GM23338 (cell line): ENCODE measurements at regions not wholly inside any gene's neighbourhood (a gene's known extent, or its start where the extent isn't known, plus 50 kb on each side); places are given as distances from the start of the nearest gene placed in this dataset.

Experiments used
- ATAC-seq: fragments of 200-7000 bp; cut with Tn5 transposase; 3 replicates; pipeline ENCODE4 v1.9.1; 2020
- DNase-seq: peaks from one replicate; pipeline ENCODE4 v3.0.0-alpha.2; 2015; ENCODE audit warnings: low spot score
- H2AFZ ChIP-seq: fragments of 200-600 bp; sonication (generic); 2 replicates; pipeline ENCODE4 v1.8.0; 2016; ENCODE audit warnings: antibody characterized with exemption, mild to moderate bottlenecking, moderate library complexity
- H3F3A ChIP-seq: fragments of 200-600 bp; sonication (generic); replicated peaks from 2 replicates; pipeline ENCODE4 v1.8.0; 2017; ENCODE audit warnings: antibody characterized with exemption, mixed run types, low read depth
- H3K27ac ChIP-seq: fragments of 200-600 bp; sonication (generic); 2 replicates; pipeline ENCODE4 v1.6.1; 2016; ENCODE audit warnings: low read depth
- H3K27me3 ChIP-seq: fragments of 200-600 bp; sonication (generic); 2 replicates; pipeline ENCODE4 v1.8.0; 2016; ENCODE audit warnings: mild to moderate bottlenecking, mixed run types, moderate library complexity; ENCODE audit not compliant: insufficient read depth
- H3K36me3 ChIP-seq: fragments of 200-600 bp; sonication (generic); 2 replicates; pipeline ENCODE4 v1.8.0; 2016; ENCODE audit warnings: mild to moderate bottlenecking; ENCODE audit not compliant: insufficient read depth
- H3K4me1 ChIP-seq: fragments of 200-600 bp; sonication (generic); 2 replicates; pipeline ENCODE4 v1.8.0; 2016; ENCODE audit warnings: mild to moderate bottlenecking, moderate library complexity; ENCODE audit not compliant: insufficient read depth
- H3K4me2 ChIP-seq: fragments of 200-600 bp; sonication (generic); 2 replicates; pipeline ENCODE4 v1.7.1; 2017; ENCODE audit warnings: mixed run types
- H3K4me3 ChIP-seq: fragments of 200-600 bp; sonication (generic); 2 replicates; pipeline ENCODE4 v1.6.1; 2016; ENCODE audit warnings: mixed run types
- H3K79me2 ChIP-seq: fragments of 200-600 bp; sonication (generic); replicated peaks from 2 replicates; pipeline ENCODE4 v1.8.0; 2017; ENCODE audit warnings: mild to moderate bottlenecking; ENCODE audit not compliant: insufficient read depth
- H3K9me2 ChIP-seq: fragments of 200-600 bp; sonication (generic); 2 replicates; pipeline ENCODE4 v1.8.0; 2017; ENCODE audit not compliant: insufficient read depth
- H4K20me1 ChIP-seq: fragments of 200-600 bp; sonication (generic); replicated peaks from 2 replicates; pipeline ENCODE4 v1.8.0; 2017; ENCODE audit warnings: mild to moderate bottlenecking; ENCODE audit not compliant: insufficient read depth
- H3K27ac Mint-ChIP-seq: 2 replicates; pipeline ENCODE4 v1.8.0; 2020; ENCODE audit warnings: inconsistent platforms, mild to moderate bottlenecking, moderate library complexity, mixed read lengths
- H3K27me3 Mint-ChIP-seq: 3 replicates; pipeline ENCODE4 v1.8.0; 2022; ENCODE audit warnings: low read depth, mild to moderate bottlenecking, moderate library complexity, mixed read lengths, inconsistent platforms; ENCODE audit not compliant: insufficient read depth, poor library complexity
- H3K36me3 Mint-ChIP-seq: 3 replicates; pipeline ENCODE4 v1.8.0; 2021; ENCODE audit warnings: low read depth, mild to moderate bottlenecking, inconsistent platforms, moderate library complexity, mixed read lengths
- H3K4me1 Mint-ChIP-seq: 3 replicates; pipeline ENCODE4 v1.8.0; 2020; ENCODE audit warnings: mild to moderate bottlenecking, inconsistent platforms, mixed read lengths
- H3K4me3 Mint-ChIP-seq: 3 replicates; pipeline ENCODE4 v1.8.0; 2021; ENCODE audit warnings: moderate library complexity, mild to moderate bottlenecking, inconsistent platforms, mixed read lengths
- H3K9me3 Mint-ChIP-seq: 3 replicates; pipeline ENCODE4 v1.8.0; 2020; ENCODE audit warnings: moderate library complexity, mild to moderate bottlenecking, inconsistent platforms, mixed read lengths
- CREB1 ChIP-seq: fragments of 250-450 bp; sonication (Bioruptor Pico); IDR thresholded peaks from 2 replicates; pipeline ENCODE4 v1.5.0; 2020; ENCODE audit warnings: low read depth, mild to moderate bottlenecking, moderate library complexity
- EZH2 ChIP-seq: fragments of 200-600 bp; sonication (generic); IDR thresholded peaks from one replicate; pipeline ENCODE4 v1.8.0; 2017; ENCODE audit warnings: antibody characterized with exemption, mild to moderate bottlenecking, low read depth; ENCODE audit not compliant: unreplicated experiment
- EZH2phosphoT487 ChIP-seq: fragments of 200-600 bp; sonication (generic); IDR thresholded peaks from one replicate; pipeline ENCODE4 v1.8.1; 2018; ENCODE audit warnings: antibody characterized with exemption; ENCODE audit not compliant: unreplicated experiment
- JUNB ChIP-seq: IDR thresholded peaks from one replicate; pipeline ENCODE4 v1.6.1; 2016; ENCODE audit warnings: antibody characterized with exemption; ENCODE audit not compliant: unreplicated experiment
- NANOG ChIP-seq: IDR thresholded peaks from 2 replicates; pipeline ENCODE4 v1.6.1; 2016; ENCODE audit warnings: antibody characterized with exemption, borderline replicate concordance
- POLR2AphosphoS5 ChIP-seq: IDR thresholded peaks from 2 replicates; pipeline ENCODE4 v1.6.1; 2016; ENCODE audit warnings: antibody characterized with exemption, low read depth
- STAT1 ChIP-seq: IDR thresholded peaks from one replicate; pipeline ENCODE4 v1.6.1; 2016; ENCODE audit warnings: antibody characterized with exemption; ENCODE audit not compliant: unreplicated experiment
- ZNF114 ChIP-seq: fragments of 250-450 bp; sonication (Bioruptor Pico); IDR thresholded peaks from 2 replicates; pipeline ENCODE4 v1.5.0; 2020; ENCODE audit warnings: mild to moderate bottlenecking, moderate library complexity
- ZNF331 ChIP-seq: fragments of 250-450 bp; sonication (Bioruptor Pico); IDR thresholded peaks from 2 replicates; pipeline ENCODE4 v1.5.0; 2020; ENCODE audit warnings: low read depth, mild to moderate bottlenecking, moderate library complexity
- TF ChIP-seq, protein P1 (sequence below): IDR thresholded peaks from 2 replicates; pipeline ENCODE4 v1.6.1; 2016; ENCODE audit warnings: antibody characterized with exemption
- TF ChIP-seq, protein P2 (sequence below), 2 experiments: fragments of 200-600 bp in 1 of 2; sonication (generic) in 1 of 2; conservative IDR thresholded peaks; 2 replicates each; pipeline versions ENCODE4 v1.5.1 to v1.6.1; 2016 to 2017; ENCODE audit warnings: antibody characterized with exemption in 2 of 2, low read depth in 2 of 2, mild to moderate bottlenecking in 2 of 2, moderate library complexity in 1 of 2
- TF ChIP-seq, protein P3 (sequence below): fragments of 250-450 bp; sonication (Bioruptor Pico); IDR thresholded peaks from 2 replicates; pipeline ENCODE4 v1.5.0; 2020; ENCODE audit warnings: mild to moderate bottlenecking, moderate library complexity
- TF ChIP-seq, protein P4 (sequence below): IDR thresholded peaks from one replicate; pipeline ENCODE4 v1.6.1; 2018; ENCODE audit warnings: antibody characterized with exemption; ENCODE audit not compliant: unreplicated experiment

DNA sequence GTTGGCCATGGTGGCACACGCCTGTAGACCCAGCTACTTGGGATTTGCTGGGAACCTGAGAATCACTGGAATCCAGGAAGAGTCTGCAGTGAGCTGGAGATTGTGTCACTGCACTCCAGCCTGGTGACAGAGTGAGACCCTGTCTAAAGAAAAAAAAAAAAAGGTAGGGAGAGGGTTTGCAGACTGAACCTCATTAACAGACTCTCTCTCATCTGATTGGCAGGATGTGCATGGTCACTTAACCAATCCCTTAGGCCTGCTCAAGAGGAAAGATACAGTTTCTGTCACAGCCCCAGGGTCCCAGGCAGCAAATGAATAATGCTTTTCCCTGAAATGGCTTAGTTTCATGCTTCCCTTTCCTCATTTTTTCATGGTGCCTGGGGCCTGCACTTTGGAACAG lies 160.5 kb upstream of the KCNJ16 start:
- H3K9me2 ChIP-seq, result no peaks in the 10 kb centered on the region; the same call in 1 of the 2 replicates

More for the DNA sequence above, 160.5 kb upstream of the KCNJ16 start:
- no peaks in the 10 kb centered on the region for H4K20me1 ChIP-seq
- Mint-ChIP-seq H3K4me3 (no peak overlapping the region), H3K27me3 (peaks cover 2% of the 10 kb centered on the region), H3K36me3 (0 out of 3 replicates have a peak, but pooled peaks cover 2% of the 10 kb centered on the region), H3K9me3 (peaks cover 3% of the 10 kb centered on the region), H3K27ac (no peak overlapping the region), H3K4me1 (peaks cover 7% of the 10 kb centered on the region; the same call in 2 of the 3 replicates)
- TF ChIP-seq CREB1 (CRISPR knock-in tag) (no peak), JUNB (no peak), NANOG (no peak), EZH2 (no peak), EZH2phosphoT487 (no peak), ZNF114 (CRISPR knock-in tag) (no peak), STAT1 (no peak), ZNF331 (no peak), POLR2AphosphoS5 (no peak)
- TF ChIP-seq, protein P1, sequence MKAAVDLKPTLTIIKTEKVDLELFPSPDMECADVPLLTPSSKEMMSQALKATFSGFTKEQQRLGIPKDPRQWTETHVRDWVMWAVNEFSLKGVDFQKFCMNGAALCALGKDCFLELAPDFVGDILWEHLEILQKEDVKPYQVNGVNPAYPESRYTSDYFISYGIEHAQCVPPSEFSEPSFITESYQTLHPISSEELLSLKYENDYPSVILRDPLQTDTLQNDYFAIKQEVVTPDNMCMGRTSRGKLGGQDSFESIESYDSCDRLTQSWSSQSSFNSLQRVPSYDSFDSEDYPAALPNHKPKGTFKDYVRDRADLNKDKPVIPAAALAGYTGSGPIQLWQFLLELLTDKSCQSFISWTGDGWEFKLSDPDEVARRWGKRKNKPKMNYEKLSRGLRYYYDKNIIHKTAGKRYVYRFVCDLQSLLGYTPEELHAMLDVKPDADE, result no peak
- TF ChIP-seq, protein P2, sequence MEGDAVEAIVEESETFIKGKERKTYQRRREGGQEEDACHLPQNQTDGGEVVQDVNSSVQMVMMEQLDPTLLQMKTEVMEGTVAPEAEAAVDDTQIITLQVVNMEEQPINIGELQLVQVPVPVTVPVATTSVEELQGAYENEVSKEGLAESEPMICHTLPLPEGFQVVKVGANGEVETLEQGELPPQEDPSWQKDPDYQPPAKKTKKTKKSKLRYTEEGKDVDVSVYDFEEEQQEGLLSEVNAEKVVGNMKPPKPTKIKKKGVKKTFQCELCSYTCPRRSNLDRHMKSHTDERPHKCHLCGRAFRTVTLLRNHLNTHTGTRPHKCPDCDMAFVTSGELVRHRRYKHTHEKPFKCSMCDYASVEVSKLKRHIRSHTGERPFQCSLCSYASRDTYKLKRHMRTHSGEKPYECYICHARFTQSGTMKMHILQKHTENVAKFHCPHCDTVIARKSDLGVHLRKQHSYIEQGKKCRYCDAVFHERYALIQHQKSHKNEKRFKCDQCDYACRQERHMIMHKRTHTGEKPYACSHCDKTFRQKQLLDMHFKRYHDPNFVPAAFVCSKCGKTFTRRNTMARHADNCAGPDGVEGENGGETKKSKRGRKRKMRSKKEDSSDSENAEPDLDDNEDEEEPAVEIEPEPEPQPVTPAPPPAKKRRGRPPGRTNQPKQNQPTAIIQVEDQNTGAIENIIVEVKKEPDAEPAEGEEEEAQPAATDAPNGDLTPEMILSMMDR (conservative IDR thresholded peaks at IDR 0.05; ENCODE audit: low read depth in 2 of 2), result no peak
- TF ChIP-seq, protein P3, sequence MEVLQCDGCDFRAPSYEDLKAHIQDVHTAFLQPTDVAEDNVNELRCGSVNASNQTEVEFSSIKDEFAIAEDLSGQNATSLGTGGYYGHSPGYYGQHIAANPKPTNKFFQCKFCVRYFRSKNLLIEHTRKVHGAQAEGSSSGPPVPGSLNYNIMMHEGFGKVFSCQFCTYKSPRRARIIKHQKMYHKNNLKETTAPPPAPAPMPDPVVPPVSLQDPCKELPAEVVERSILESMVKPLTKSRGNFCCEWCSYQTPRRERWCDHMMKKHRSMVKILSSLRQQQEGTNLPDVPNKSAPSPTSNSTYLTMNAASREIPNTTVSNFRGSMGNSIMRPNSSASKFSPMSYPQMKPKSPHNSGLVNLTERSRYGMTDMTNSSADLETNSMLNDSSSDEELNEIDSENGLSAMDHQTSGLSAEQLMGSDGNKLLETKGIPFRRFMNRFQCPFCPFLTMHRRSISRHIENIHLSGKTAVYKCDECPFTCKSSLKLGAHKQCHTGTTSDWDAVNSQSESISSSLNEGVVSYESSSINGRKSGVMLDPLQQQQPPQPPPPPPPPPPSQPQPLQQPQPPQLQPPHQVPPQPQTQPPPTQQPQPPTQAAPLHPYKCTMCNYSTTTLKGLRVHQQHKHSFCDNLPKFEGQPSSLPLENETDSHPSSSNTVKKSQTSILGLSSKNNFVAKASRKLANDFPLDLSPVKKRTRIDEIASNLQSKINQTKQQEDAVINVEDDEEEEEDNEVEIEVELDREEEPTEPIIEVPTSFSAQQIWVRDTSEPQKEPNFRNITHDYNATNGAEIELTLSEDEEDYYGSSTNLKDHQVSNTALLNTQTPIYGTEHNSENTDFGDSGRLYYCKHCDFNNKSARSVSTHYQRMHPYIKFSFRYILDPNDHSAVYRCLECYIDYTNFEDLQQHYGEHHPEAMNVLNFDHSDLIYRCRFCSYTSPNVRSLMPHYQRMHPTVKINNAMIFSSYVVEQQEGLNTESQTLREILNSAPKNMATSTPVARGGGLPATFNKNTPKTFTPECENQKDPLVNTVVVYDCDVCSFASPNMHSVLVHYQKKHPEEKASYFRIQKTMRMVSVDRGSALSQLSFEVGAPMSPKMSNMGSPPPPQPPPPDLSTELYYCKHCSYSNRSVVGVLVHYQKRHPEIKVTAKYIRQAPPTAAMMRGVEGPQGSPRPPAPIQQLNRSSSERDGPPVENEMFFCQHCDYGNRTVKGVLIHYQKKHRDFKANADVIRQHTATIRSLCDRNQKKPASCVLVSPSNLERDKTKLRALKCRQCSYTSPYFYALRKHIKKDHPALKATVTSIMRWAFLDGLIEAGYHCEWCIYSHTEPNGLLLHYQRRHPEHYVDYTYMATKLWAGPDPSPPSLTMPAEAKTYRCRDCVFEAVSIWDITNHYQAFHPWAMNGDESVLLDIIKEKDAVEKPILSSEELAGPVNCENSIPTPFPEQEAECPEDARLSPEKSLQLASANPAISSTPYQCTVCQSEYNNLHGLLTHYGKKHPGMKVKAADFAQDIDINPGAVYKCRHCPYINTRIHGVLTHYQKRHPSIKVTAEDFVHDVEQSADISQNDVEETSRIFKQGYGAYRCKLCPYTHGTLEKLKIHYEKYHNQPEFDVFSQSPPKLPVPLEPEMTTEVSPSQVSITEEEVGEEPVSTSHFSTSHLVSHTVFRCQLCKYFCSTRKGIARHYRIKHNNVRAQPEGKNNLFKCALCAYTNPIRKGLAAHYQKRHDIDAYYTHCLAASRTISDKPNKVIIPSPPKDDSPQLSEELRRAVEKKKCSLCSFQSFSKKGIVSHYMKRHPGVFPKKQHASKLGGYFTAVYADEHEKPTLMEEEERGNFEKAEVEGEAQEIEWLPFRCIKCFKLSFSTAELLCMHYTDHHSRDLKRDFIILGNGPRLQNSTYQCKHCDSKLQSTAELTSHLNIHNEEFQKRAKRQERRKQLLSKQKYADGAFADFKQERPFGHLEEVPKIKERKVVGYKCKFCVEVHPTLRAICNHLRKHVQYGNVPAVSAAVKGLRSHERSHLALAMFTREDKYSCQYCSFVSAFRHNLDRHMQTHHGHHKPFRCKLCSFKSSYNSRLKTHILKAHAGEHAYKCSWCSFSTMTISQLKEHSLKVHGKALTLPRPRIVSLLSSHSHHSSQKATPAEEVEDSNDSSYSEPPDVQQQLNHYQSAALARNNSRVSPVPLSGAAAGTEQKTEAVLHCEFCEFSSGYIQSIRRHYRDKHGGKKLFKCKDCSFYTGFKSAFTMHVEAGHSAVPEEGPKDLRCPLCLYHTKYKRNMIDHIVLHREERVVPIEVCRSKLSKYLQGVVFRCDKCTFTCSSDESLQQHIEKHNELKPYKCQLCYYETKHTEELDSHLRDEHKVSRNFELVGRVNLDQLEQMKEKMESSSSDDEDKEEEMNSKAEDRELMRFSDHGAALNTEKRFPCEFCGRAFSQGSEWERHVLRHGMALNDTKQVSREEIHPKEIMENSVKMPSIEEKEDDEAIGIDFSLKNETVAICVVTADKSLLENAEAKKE (CRISPR knock-in tag), result no peak
- TF ChIP-seq, protein P4, sequence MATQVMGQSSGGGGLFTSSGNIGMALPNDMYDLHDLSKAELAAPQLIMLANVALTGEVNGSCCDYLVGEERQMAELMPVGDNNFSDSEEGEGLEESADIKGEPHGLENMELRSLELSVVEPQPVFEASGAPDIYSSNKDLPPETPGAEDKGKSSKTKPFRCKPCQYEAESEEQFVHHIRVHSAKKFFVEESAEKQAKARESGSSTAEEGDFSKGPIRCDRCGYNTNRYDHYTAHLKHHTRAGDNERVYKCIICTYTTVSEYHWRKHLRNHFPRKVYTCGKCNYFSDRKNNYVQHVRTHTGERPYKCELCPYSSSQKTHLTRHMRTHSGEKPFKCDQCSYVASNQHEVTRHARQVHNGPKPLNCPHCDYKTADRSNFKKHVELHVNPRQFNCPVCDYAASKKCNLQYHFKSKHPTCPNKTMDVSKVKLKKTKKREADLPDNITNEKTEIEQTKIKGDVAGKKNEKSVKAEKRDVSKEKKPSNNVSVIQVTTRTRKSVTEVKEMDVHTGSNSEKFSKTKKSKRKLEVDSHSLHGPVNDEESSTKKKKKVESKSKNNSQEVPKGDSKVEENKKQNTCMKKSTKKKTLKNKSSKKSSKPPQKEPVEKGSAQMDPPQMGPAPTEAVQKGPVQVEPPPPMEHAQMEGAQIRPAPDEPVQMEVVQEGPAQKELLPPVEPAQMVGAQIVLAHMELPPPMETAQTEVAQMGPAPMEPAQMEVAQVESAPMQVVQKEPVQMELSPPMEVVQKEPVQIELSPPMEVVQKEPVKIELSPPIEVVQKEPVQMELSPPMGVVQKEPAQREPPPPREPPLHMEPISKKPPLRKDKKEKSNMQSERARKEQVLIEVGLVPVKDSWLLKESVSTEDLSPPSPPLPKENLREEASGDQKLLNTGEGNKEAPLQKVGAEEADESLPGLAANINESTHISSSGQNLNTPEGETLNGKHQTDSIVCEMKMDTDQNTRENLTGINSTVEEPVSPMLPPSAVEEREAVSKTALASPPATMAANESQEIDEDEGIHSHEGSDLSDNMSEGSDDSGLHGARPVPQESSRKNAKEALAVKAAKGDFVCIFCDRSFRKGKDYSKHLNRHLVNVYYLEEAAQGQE, result no peak
- no peaks in the 10 kb centered on the region for H3K27me3 ChIP-seq
- no peak overlapping the region for H3K4me3 ChIP-seq
- no peak overlapping the region for H3K4me2 ChIP-seq
- no peaks in the 10 kb centered on the region for H3K36me3 ChIP-seq
- DNase-seq, result no peak
- H3K79me2 ChIP-seq, result no peaks in the 10 kb centered on the region
- peak overlapping the region; percentile 61; the same call in 1 of the 2 replicates for H2AFZ ChIP-seq
- H3F3A ChIP-seq, result no peaks in the 10 kb centered on the region
- H3K4me1 ChIP-seq, result no peaks in the 10 kb centered on the region
- no peak overlapping the region for H3K27ac ChIP-seq
- no peak for ATAC-seq
